HCT116 (cell line): ENCODE measurements at regions not wholly inside any gene's neighbourhood (a gene's known extent, or its start where the extent isn't known, plus 50 kb on each side); places are given as distances from the start of the nearest gene placed in this dataset.

Experiments used
- ATAC-seq: fragments of 200-7000 bp; cut with Tn5 transposase; 2 replicates; pipeline ENCODE4 v1.9.1; 2020; ENCODE audit warnings: mild to moderate bottlenecking, moderate library complexity
- BruUV-seq: library from RNA; stranded (reverse); fragments of 400-500 nt; replicated peaks from 2 replicates; lab custom pipeline; 2021; lab: Mats Ljungman, UMichigan
- CTCF ChIA-PET: fragments of 300-600 bp; sonication (Branson Sonifier 250); formaldehyde crosslinking; loops from one replicate; lab custom pipeline; 2021; ENCODE audit warnings: antibody characterized with exemption; lab: Charles Lee
- POLR2A ChIA-PET: fragments of 300-600, 350-600 bp; sonication (Branson Sonifier 250); formaldehyde crosslinking; loops from one replicate; lab custom pipeline; 2021; ENCODE audit warnings: antibody characterized with exemption; lab: Charles Lee
- RAD21 ChIA-PET, 2 experiments: fragments of 300-600 bp; sonication (Branson Sonifier 250); formaldehyde crosslinking; loops; one replicate each; lab custom pipeline; 2023; ENCODE audit warnings: low total read pairs in 2 of 2; ENCODE audit not compliant: uncharacterized antibody in 2 of 2, unreplicated experiment in 2 of 2, low non-redundant PET in 1 of 2; lab: Charles Lee
- DNase-seq: peaks from one replicate; pipeline ENCODE4 v3.0.0-alpha.2; 2010; ENCODE audit warnings: low read depth, low spot score
- H2AFZ ChIP-seq: fragments of 200-600 bp; shearing (Covaris generic), sonication (generic); 2 replicates; pipeline ENCODE4 v1.6.1; 2017; ENCODE audit warnings: low read depth, mixed run types, mixed read lengths, antibody characterized with exemption, low read length; ENCODE audit not compliant: poor library complexity, severe bottlenecking
- H3K27ac ChIP-seq: 2 replicates; pipeline ENCODE4 v1.5.1; 2012; ENCODE audit warnings: low read depth, low read length
- H3K27me3 ChIP-seq: fragments of 200-600 bp; sonication (generic); 2 replicates; pipeline ENCODE4 v1.6.1; 2016; ENCODE audit warnings: mixed run types, low read length, mixed read lengths; ENCODE audit not compliant: insufficient read depth
- H3K36me3 ChIP-seq, 2 experiments: fragments of 200-500 bp in 1 of 2; fragments of 200-600 bp in 1 of 2; sonication (Bioruptor generic) in 1 of 2; sonication (generic) in 1 of 2; 2 replicates each; pipeline versions ENCODE4 v1.5.1 to v1.6.1; 2014 to 2016; ENCODE audit warnings: low read length in 2 of 2, inconsistent platforms in 1 of 2, mixed read lengths in 1 of 2, mixed run types in 1 of 2; ENCODE audit not compliant: insufficient read depth in 2 of 2, control insufficient read depth in 1 of 2
- H3K4me1 ChIP-seq, 2 experiments: fragments of 200-600 bp in 1 of 2; sonication (generic) in 1 of 2; 2 replicates each; pipeline versions ENCODE4 v1.5.1 to v1.6.1; 2012 to 2017; ENCODE audit warnings: low read length in 2 of 2, inconsistent platforms in 1 of 2, mild to moderate bottlenecking in 1 of 2, mixed read lengths in 1 of 2, mixed run types in 1 of 2, moderate library complexity in 1 of 2; ENCODE audit not compliant: insufficient read depth in 2 of 2, control insufficient read depth in 1 of 2
- H3K4me2 ChIP-seq: fragments of 200-600 bp; sonication (generic); 2 replicates; pipeline ENCODE4 v1.6.1; 2017; ENCODE audit warnings: mixed run types, low read length, mixed read lengths
- H3K4me3 ChIP-seq, 2 experiments: fragments of 200-600 bp in 1 of 2; sonication (generic) in 1 of 2; replicated peaks in 1 of 2; 2 replicates each; pipeline ENCODE4 v1.5.1; 2011 to 2016; ENCODE audit warnings: low read length in 2 of 2, control low read depth in 1 of 2, low read depth in 1 of 2, mild to moderate bottlenecking in 1 of 2, mixed read lengths in 1 of 2, mixed run types in 1 of 2
- H3K79me2 ChIP-seq: fragments of 200-600 bp; sonication (generic); 2 replicates; pipeline ENCODE4 v1.6.1; 2017; ENCODE audit warnings: mild to moderate bottlenecking, mixed run types, low read length, moderate library complexity, mixed read lengths; ENCODE audit not compliant: insufficient read depth
- H3K9ac ChIP-seq: fragments of 200-600 bp; sonication (generic); 2 replicates; pipeline ENCODE4 v1.6.1; 2016; ENCODE audit warnings: low read length, mixed read lengths
- H3K9me2 ChIP-seq: fragments of 200-600 bp; sonication (generic), shearing (Covaris generic); 2 replicates; pipeline ENCODE4 v1.6.1; 2017; ENCODE audit warnings: mixed run types, mild to moderate bottlenecking, moderate library complexity; ENCODE audit not compliant: insufficient read depth
- H3K9me3 ChIP-seq, 2 experiments: fragments of 200-500 bp in 1 of 2; fragments of 200-600 bp in 1 of 2; sonication (Bioruptor generic) in 1 of 2; sonication (generic) in 1 of 2; 2 replicates each; pipeline ENCODE4 v1.6.1; 2014 to 2017; ENCODE audit warnings: low read length in 2 of 2, mixed read lengths in 2 of 2, inconsistent platforms in 1 of 2, low read depth in 1 of 2, mild to moderate bottlenecking in 1 of 2, mixed run types in 1 of 2, moderate library complexity in 1 of 2; ENCODE audit not compliant: control insufficient read depth in 1 of 2, insufficient read depth in 1 of 2
- H4K20me1 ChIP-seq: fragments of 200-600 bp; sonication (generic), shearing (Covaris generic); 2 replicates; pipeline ENCODE4 v1.6.1; 2017; ENCODE audit warnings: mixed run types, mild to moderate bottlenecking, moderate library complexity; ENCODE audit not compliant: insufficient read depth
- ATF3 ChIP-seq: IDR thresholded peaks from 2 replicates; pipeline ENCODE4 v1.6.1; 2012
- CBX3 ChIP-seq: IDR thresholded peaks from 2 replicates; pipeline ENCODE4 v1.6.1; 2012; ENCODE audit warnings: low read depth
- CEBPB ChIP-seq: IDR thresholded peaks from 2 replicates; pipeline ENCODE4 v1.6.1; 2012; ENCODE audit warnings: low read depth
- CTCF ChIP-seq, 3 experiments: fragments of 200-600 bp in 1 of 3; sonication (generic) in 1 of 3; IDR thresholded peaks in 2 of 3; conservative IDR thresholded peaks in 1 of 3; 2 replicates each; pipeline ENCODE4 v1.5.1; 2012 to 2017; ENCODE audit warnings: low read depth in 2 of 3, low read length in 2 of 3, antibody characterized with exemption in 1 of 3, borderline replicate concordance in 1 of 3, control low read depth in 1 of 3, mild to moderate bottlenecking in 1 of 3, mixed read lengths in 1 of 3, mixed run types in 1 of 3, moderate library complexity in 1 of 3; ENCODE audit not compliant: insufficient read depth in 1 of 3
- EGR1 ChIP-seq: IDR thresholded peaks from 2 replicates; pipeline ENCODE4 v1.6.1; 2012; ENCODE audit warnings: low read depth
- ELF1 ChIP-seq: IDR thresholded peaks from 2 replicates; pipeline ENCODE4 v1.6.1; 2012; ENCODE audit warnings: low read depth, borderline replicate concordance
- MAX ChIP-seq: IDR thresholded peaks from 2 replicates; pipeline ENCODE4 v1.6.1; 2012
- POLR2A ChIP-seq: IDR thresholded peaks from 2 replicates; pipeline ENCODE4 v1.7.0; 2011; ENCODE audit warnings: borderline replicate concordance; ENCODE audit not compliant: insufficient read depth, insufficient read length; ENCODE audit errors: extremely low read depth
- SIN3A ChIP-seq: IDR thresholded peaks from 2 replicates; pipeline ENCODE4 v1.6.1; 2012; ENCODE audit warnings: low read depth
- SRF ChIP-seq: IDR thresholded peaks from 2 replicates; pipeline ENCODE4 v1.6.1; 2012; ENCODE audit warnings: low read depth
- TCF7L2 ChIP-seq: IDR thresholded peaks from 2 replicates; pipeline ENCODE4 v1.7.0; 2011; ENCODE audit warnings: borderline replicate concordance, inconsistent platforms; ENCODE audit not compliant: insufficient read depth, insufficient read length; ENCODE audit errors: extremely low read depth
- YY1 ChIP-seq: IDR thresholded peaks from 2 replicates; pipeline ENCODE4 v1.6.1; 2011; ENCODE audit warnings: low read length, low read depth, moderate library complexity, mild to moderate bottlenecking; ENCODE audit not compliant: insufficient replicate concordance; ENCODE audit errors: extremely low read depth
- ZBTB33 ChIP-seq: IDR thresholded peaks from 2 replicates; pipeline ENCODE4 v1.6.1; 2011; ENCODE audit warnings: mild to moderate bottlenecking, low read length, moderate library complexity; ENCODE audit not compliant: insufficient replicate concordance; ENCODE audit errors: extremely low read depth
- ZFX ChIP-seq: fragments of 450-650 bp; IDR thresholded peaks from 2 replicates; pipeline ENCODE4 v1.6.1; 2017
- ZNF274 ChIP-seq: fragments of 200-500 bp; sonication (Bioruptor generic); IDR thresholded peaks from 2 replicates; pipeline ENCODE4 v1.6.1; 2014; ENCODE audit warnings: mild to moderate bottlenecking, low read depth, low read length, inconsistent platforms
- intact Hi-C: fragments of 100-400 bp; cut with micrococcal nuclease; formaldehyde crosslinking; loops from 2 replicates; pipeline ENCODE4 v1.10.0; 2022

GRCh38 chr11:92168936-92169335, 55.7 kb upstream of the FAT3 start:
- intact Hi-C loops, result no loop called here
- no peak for ATAC-seq
- H2AFZ ChIP-seq, result no peak overlapping the region
- no peak overlapping the region for H3K27ac ChIP-seq
- H3K9ac ChIP-seq, result no peak overlapping the region
- no TSS peak for BruUV-seq
- H3K9me3 ChIP-seq, result peaks cover 0 to 9% of the 10 kb centered on the region in 2 experiments; a peak in 1 of 4 replicates
- ChIA-PET RAD21 (no interaction called here), CTCF (no interaction called here), POLR2A (no interaction called here)
- no peaks in the 10 kb centered on the region for H3K27me3 ChIP-seq
- H3K79me2 ChIP-seq, result no peaks in the 10 kb centered on the region
- no peaks in the 10 kb centered on the region for H3K9me2 ChIP-seq
- no peaks in the 10 kb centered on the region for H3K4me1 ChIP-seq
- no peak for DNase-seq
- TF ChIP-seq CBX3 (no peak), TCF7L2 (no peak), SRF (no peak), ELF1 (no peak), POLR2A (no peak), ZFX (no peak)
- TF ChIP-seq, all 23 proteins: peak for 0
- H3K4me2 ChIP-seq, result no peak overlapping the region
- H3K36me3 ChIP-seq, result no peaks in the 10 kb centered on the region
- H4K20me1 ChIP-seq, result no peaks in the 10 kb centered on the region
- H3K4me3 ChIP-seq, result no peak overlapping the region

- POLR2A ChIA-PET, result no interaction called here
- TF ChIP-seq SIN3A (no peak), YY1 (no peak), SRF (no peak), ATF3 (no peak), CTCF (IDR thresholded peaks at IDR 0.05 in 2 of 3, conservative IDR thresholded peaks at IDR 0.05 in 1 of 3; ENCODE audit: borderline replicate concordance in 1 of 3, insufficient read depth in 1 of 3, low read depth in 2 of 3, low read length in 2 of 3) (no peak), ZBTB33 (no peak), ELF1 (no peak), ZFX (no peak), MAX (no peak), EGR1 (no peak), ZNF274 (no peak), CBX3 (no peak), TCF7L2 (no peak), CEBPB (no peak)
These were observed 57.0 kb upstream of the FAT3 start for GRCh38 chr11:92167571-92167970.

More at GRCh38 chr11:92167571-92167970, 57.0 kb upstream of the FAT3 start:
- Histone ChIP-seq H3K4me1 (no peaks in the 10 kb centered on the region), H3K9me2 (no peaks in the 10 kb centered on the region), H3K27me3 (no peaks in the 10 kb centered on the region), H3K9me3 (peaks cover 0 to 9% of the 10 kb centered on the region in 2 experiments; a peak in 1 of 4 replicates), H3K27ac (no peak overlapping the region), H4K20me1 (no peaks in the 10 kb centered on the region), H3K36me3 (no peaks in the 10 kb centered on the region), H2AFZ (no peak overlapping the region), H3K4me2 (no peak overlapping the region), H3K79me2 (no peaks in the 10 kb centered on the region), H3K4me3 (no peak overlapping the region), H3K9ac (no peak overlapping the region)
- ChIA-PET CTCF (no interaction called here), RAD21 (no interaction called here)
- ATAC-seq (no peak), DNase-seq (no peak)
- BruUV-seq, result no TSS peak
- intact Hi-C loops, result no loop called here
